ENCODE measurements at regions not wholly inside any gene's neighbourhood (a gene's known extent, or its start where the extent isn't known, plus 50 kb on each side); places are given as distances from the start of the nearest gene placed in this dataset.

DNA sequence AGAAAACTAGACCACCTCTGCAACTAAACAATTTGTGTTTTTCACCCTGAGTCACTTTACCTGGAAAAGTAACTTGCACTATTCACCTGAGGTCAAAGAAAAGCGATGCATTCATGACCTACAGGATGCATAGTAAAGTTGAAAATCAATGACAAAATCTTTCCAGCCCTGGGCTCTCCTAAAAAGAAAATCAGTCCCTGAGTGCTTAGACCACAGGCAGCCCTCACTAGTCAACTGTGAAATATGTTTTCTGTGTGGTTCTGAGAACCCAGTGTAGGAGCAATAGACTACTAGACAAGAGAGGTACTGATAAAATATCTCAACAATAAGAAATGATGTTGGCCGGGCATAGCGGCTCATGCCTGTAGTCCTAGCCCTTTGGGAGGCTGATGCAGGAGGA is 133.1 kb downstream of the TXNL1 start:
- no peaks in the 10 kb centered on the region for H3F3A ChIP-seq (ENCODE audit: low read depth)
- TF ChIP-seq, protein P1, sequence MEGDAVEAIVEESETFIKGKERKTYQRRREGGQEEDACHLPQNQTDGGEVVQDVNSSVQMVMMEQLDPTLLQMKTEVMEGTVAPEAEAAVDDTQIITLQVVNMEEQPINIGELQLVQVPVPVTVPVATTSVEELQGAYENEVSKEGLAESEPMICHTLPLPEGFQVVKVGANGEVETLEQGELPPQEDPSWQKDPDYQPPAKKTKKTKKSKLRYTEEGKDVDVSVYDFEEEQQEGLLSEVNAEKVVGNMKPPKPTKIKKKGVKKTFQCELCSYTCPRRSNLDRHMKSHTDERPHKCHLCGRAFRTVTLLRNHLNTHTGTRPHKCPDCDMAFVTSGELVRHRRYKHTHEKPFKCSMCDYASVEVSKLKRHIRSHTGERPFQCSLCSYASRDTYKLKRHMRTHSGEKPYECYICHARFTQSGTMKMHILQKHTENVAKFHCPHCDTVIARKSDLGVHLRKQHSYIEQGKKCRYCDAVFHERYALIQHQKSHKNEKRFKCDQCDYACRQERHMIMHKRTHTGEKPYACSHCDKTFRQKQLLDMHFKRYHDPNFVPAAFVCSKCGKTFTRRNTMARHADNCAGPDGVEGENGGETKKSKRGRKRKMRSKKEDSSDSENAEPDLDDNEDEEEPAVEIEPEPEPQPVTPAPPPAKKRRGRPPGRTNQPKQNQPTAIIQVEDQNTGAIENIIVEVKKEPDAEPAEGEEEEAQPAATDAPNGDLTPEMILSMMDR (IDR thresholded peaks at IDR 0.05): no peak
- TF ChIP-seq EZH2phosphoT487 (IDR thresholded peaks at IDR 0.05) (no peak), EZH2 (IDR thresholded peaks at IDR 0.05) (no peak)
- peaks cover 25% of the 10 kb centered on the region for H3K4me1 Mint-ChIP-seq

DNA sequence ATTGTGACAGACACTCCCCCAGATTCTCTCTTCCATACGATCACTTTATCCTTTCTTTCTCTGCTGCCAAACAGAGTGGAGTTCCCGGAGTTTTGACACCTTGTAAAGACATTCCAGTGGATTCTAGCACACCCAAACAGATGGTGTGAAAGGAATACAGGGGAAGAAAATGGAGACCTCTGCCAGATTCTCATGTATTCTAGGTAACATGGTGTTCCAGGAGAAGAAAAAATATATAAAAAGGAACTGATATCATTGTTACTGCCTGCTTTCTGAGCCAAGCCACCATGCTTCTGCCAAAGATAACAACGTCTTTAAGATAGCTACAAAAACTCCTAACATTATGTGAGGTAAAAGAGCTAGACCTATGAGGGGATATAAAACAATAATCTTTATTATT is 136.5 kb downstream of the TXNL1 start:
- Histone ChIP-seq H3K27ac (no peak overlapping the region), H3F3A (ENCODE audit: low read depth) (no peaks in the 10 kb centered on the region), H2AFZ (replicated peaks) (peak overlapping the region; percentile 26), H4K20me1 (ENCODE audit: low read depth) (no peaks in the 10 kb centered on the region), H3K36me3 (no peaks in the 10 kb centered on the region), H3K4me1 (no peaks in the 10 kb centered on the region), H3K4me2 (no peak overlapping the region), H3K4me3 (no peak overlapping the region), H3K27me3 (no peaks in the 10 kb centered on the region), H3K9ac (no peak overlapping the region), H3K79me2 (ENCODE audit: low read depth) (no peaks in the 10 kb centered on the region), H3K9me3 (ENCODE audit: low read depth) (no peaks in the 10 kb centered on the region)
- no peaks in the 10 kb centered on the region for H3K36me3 Mint-ChIP-seq
- DNase-seq (ENCODE audit: low spot score): no peak
- TF ChIP-seq EZH2 (IDR thresholded peaks at IDR 0.05) (no peak), EZH2phosphoT487 (IDR thresholded peaks at IDR 0.05) (no peak)
- TF ChIP-seq, protein P1 (IDR thresholded peaks at IDR 0.05): no peak
- H3K4me1 Mint-ChIP-seq: no peaks in the 10 kb centered on the region
- H3K4me3 Mint-ChIP-seq: no peak overlapping the region
- peaks cover 6% of the 10 kb centered on the region for H3K9me3 Mint-ChIP-seq
- H3K27me3 Mint-ChIP-seq (ENCODE audit: insufficient read depth, low read depth): peaks cover 2% of the 10 kb centered on the region
- no peak overlapping the region for H3K27ac Mint-ChIP-seq

More for the DNA sequence above, 133.1 kb downstream of the TXNL1 start:
- no peaks in the 10 kb centered on the region for H3K9me3 ChIP-seq (ENCODE audit: low read depth)
- no peaks in the 10 kb centered on the region for H3K36me3 ChIP-seq
- Mint-ChIP-seq H3K4me3 (no peak overlapping the region), H3K36me3 (no peaks in the 10 kb centered on the region), H3K9me3 (peaks cover 5% of the 10 kb centered on the region), H3K27me3 (ENCODE audit: insufficient read depth, low read depth) (no peaks in the 10 kb centered on the region), H3K27ac (no peak overlapping the region)
- H4K20me1 ChIP-seq (ENCODE audit: low read depth): no peaks in the 10 kb centered on the region
- no peak overlapping the region for H3K9ac ChIP-seq
- no peak overlapping the region for H3K27ac ChIP-seq
- no peak overlapping the region for H3K4me2 ChIP-seq
- H3K27me3 ChIP-seq: no peaks in the 10 kb centered on the region
- no peaks in the 10 kb centered on the region for H3K79me2 ChIP-seq (ENCODE audit: low read depth)
- H3K4me1 ChIP-seq: peaks cover 16% of the 10 kb centered on the region
- DNase-seq (ENCODE audit: low spot score): no peak
- no peak overlapping the region for H2AFZ ChIP-seq (replicated peaks)
- no peak overlapping the region for H3K4me3 ChIP-seq

DNA sequence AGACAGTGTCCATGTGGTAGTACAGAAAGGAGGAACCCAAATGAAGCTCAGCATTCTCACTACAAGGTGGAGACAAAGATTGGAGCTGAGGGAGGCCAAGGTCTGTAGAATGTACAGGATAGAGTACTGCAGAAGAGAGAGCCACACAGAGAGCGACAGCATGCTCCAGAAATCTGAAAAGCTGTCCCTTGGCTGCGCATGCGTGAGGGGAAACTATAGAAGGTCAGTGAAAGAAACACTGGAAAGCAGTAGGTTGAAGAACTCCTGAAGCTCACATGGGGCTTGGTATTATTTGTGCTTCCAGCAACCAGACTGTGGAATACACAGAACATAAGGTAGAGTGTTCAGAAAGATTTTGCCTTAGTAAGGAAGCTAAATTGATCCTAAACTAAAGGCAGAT is 142.5 kb downstream of the TXNL1 start:
- H3K27ac Mint-ChIP-seq: no peak overlapping the region
- DNase-seq (ENCODE audit: low spot score): no peak

More for the DNA sequence above, 142.5 kb downstream of the TXNL1 start:
- H3K9ac ChIP-seq: no peak overlapping the region
- H3K9me3 ChIP-seq (ENCODE audit: low read depth): no peaks in the 10 kb centered on the region
- no peaks in the 10 kb centered on the region for H3K4me1 ChIP-seq
- TF ChIP-seq, protein P1 (IDR thresholded peaks at IDR 0.05): no peak
- no peak for TF ChIP-seq EZH2phosphoT487 (IDR thresholded peaks at IDR 0.05)
- TF ChIP-seq EZH2 (IDR thresholded peaks at IDR 0.05): no peak
- no peak overlapping the region for H2AFZ ChIP-seq (replicated peaks)
- peaks cover 2% of the 10 kb centered on the region for H3K27me3 Mint-ChIP-seq (ENCODE audit: insufficient read depth, low read depth)
- peaks cover 6% of the 10 kb centered on the region for H3K9me3 Mint-ChIP-seq
- H3K4me3 Mint-ChIP-seq: no peak overlapping the region
- H3K4me3 ChIP-seq: no peak overlapping the region
- H3K27me3 ChIP-seq: no peaks in the 10 kb centered on the region
- no peak overlapping the region for H3K4me2 ChIP-seq
- no peaks in the 10 kb centered on the region for H4K20me1 ChIP-seq (ENCODE audit: low read depth)
- H3K4me1 Mint-ChIP-seq: no peaks in the 10 kb centered on the region
- H3K27ac ChIP-seq: no peak overlapping the region
- no peaks in the 10 kb centered on the region for H3F3A ChIP-seq (ENCODE audit: low read depth)
- H3K36me3 ChIP-seq: no peaks in the 10 kb centered on the region
- H3K36me3 Mint-ChIP-seq: no peaks in the 10 kb centered on the region
- H3K79me2 ChIP-seq (ENCODE audit: low read depth): no peaks in the 10 kb centered on the region
